GM06990 (cell line): ENCODE measurements at regions not wholly inside any gene's neighbourhood (a gene's known extent, or its start where the extent isn't known, plus 50 kb on each side); places are given as distances from the start of the nearest gene placed in this dataset.

Experiments used
- DNase-seq: peaks from one replicate; pipeline ENCODE4 v3.0.0-alpha.2; 2011; ENCODE audit not compliant: insufficient read length; ENCODE audit errors: extremely low read depth
- H3K27me3 ChIP-seq: replicated peaks from 2 replicates; pipeline ENCODE4 v1.6.0; 2011; ENCODE audit warnings: low read length; ENCODE audit not compliant: control insufficient read depth, insufficient read depth
- H3K36me3 ChIP-seq: 2 replicates; pipeline ENCODE4 v1.5.1; 2011; ENCODE audit warnings: low read length; ENCODE audit not compliant: control insufficient read depth, insufficient read depth
- H3K4me3 ChIP-seq: replicated peaks from 2 replicates; pipeline ENCODE4 v1.5.1; 2011; ENCODE audit warnings: low read depth, mild to moderate bottlenecking, control low read depth, low read length
- TF ChIP-seq, protein P1 (sequence below): IDR thresholded peaks from 2 replicates; pipeline ENCODE4 v1.5.1; 2011; ENCODE audit warnings: low read length, control low read depth, mild to moderate bottlenecking, inconsistent platforms; ENCODE audit not compliant: insufficient read depth, poor library complexity, severe bottlenecking

DNA sequence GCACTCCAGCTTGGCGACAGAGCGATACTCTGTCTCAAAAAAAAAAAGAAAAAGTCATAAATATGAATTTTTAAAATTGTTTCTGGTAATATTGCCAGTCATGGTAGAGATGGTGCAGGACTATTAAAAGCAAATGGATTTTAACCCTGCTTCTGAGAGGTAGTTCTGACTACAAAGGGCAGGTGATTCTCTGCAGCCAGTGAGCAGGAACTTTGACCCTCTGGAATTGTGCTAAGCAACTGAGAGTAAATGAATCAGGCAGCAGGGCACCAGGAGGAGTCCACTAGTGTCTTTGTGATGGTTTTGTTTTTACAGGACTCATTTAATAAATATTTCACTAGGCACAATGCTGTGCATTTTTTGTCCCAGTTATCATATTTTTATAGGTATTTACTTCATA, 781.2 kb downstream of the TLE4 start:
- Histone ChIP-seq H3K36me3 (no peaks in the 10 kb centered on the region), H3K27me3 (no peaks in the 10 kb centered on the region), H3K4me3 (no peak overlapping the region)
- DNase-seq: no peak
- TF ChIP-seq, protein P1, sequence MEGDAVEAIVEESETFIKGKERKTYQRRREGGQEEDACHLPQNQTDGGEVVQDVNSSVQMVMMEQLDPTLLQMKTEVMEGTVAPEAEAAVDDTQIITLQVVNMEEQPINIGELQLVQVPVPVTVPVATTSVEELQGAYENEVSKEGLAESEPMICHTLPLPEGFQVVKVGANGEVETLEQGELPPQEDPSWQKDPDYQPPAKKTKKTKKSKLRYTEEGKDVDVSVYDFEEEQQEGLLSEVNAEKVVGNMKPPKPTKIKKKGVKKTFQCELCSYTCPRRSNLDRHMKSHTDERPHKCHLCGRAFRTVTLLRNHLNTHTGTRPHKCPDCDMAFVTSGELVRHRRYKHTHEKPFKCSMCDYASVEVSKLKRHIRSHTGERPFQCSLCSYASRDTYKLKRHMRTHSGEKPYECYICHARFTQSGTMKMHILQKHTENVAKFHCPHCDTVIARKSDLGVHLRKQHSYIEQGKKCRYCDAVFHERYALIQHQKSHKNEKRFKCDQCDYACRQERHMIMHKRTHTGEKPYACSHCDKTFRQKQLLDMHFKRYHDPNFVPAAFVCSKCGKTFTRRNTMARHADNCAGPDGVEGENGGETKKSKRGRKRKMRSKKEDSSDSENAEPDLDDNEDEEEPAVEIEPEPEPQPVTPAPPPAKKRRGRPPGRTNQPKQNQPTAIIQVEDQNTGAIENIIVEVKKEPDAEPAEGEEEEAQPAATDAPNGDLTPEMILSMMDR: no peak

DNA sequence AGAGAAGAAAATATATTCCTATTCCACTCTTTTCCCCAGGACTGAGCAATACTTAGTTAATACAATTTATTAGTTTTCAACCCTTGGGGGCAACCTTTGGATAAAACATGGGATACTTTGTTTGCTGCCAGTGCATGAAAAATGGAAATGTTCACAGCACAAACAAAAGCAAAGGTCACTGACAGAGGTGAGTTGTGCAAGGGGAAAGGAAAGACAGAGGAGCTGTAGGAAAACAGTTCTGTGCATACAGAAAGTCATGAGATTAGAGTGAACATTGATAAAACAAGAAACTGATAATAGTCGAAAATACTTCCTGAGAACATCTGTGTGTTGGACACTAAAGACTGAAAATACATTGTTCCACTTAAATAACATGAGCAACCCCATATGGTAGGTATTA, 779.8 kb downstream of the TLE4 start:
- Histone ChIP-seq H3K4me3 (no peak overlapping the region), H3K36me3 (no peaks in the 10 kb centered on the region), H3K27me3 (no peaks in the 10 kb centered on the region)
- TF ChIP-seq, protein P1: no peak
- no peak for DNase-seq

DNA sequence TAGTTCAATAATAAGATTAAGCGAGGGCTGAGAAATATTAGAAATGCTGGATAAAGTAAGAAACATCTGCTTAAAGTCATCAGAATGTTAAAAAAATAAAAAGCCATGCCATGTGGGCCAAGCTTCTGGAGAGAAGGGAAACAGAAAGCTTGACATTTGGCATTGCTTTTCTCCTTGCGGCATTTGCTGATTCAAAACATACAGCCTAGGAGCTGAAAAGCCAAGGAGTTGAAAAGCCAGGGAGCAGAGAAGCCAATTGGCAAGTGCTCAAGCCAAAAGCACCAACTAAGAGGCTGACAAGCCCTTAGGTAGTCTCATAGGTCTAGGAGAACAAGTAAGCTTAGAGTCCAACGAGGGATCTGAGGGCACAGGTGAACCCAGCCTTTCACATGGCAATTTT, 754.3 kb downstream of the TLE4 start:
- H3K36me3 ChIP-seq: no peaks in the 10 kb centered on the region
- no peaks in the 10 kb centered on the region for H3K27me3 ChIP-seq
- no peak for DNase-seq
- no peak overlapping the region for H3K4me3 ChIP-seq
- TF ChIP-seq, protein P1: no peak

DNA sequence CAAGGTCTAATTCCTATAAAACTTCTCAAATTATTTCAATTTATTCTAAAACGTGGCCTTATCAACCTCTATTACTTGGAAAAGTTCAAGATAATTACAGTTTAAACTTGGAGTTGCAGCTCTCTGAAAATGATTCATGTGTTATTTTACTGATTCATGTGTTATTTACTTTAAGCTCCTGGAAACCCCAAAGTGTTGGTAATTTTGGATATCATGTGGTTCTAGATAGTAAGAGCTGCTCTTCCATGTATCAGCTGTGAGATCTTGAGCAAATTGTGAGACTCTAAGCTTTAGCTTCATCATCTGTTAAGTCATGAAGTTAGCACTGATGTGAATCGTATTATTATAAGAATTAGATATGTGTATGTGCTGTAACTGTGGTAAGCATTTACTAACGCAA, 749.2 kb downstream of the TLE4 start:
- H3K36me3 ChIP-seq: no peaks in the 10 kb centered on the region
- TF ChIP-seq, protein P1: no peak
- DNase-seq: no peak
- H3K4me3 ChIP-seq: no peak overlapping the region
- H3K27me3 ChIP-seq: no peaks in the 10 kb centered on the region

DNA sequence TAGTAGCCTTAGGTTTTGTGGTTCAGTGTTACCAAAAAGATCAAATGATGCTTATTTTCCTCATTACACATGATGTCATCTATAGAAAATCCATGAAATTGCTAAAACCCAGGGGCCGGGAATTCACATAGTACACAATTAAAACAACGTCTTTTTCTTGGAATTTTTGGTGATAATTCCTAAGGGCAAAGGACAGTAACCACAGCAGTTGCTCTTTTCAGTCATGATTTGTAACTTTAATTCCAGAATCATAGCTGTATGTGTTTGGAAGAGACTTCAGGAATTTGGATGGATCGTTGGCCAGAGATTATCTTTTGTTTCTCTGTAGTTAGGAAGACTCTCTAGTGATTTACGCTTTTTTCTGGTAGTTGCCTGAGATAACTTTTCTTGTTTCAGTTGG, 748.7 kb downstream of the TLE4 start:
- no peaks in the 10 kb centered on the region for H3K36me3 ChIP-seq
- no peak for DNase-seq
- TF ChIP-seq, protein P1: no peak
- H3K27me3 ChIP-seq: no peaks in the 10 kb centered on the region
- no peak overlapping the region for H3K4me3 ChIP-seq

DNA sequence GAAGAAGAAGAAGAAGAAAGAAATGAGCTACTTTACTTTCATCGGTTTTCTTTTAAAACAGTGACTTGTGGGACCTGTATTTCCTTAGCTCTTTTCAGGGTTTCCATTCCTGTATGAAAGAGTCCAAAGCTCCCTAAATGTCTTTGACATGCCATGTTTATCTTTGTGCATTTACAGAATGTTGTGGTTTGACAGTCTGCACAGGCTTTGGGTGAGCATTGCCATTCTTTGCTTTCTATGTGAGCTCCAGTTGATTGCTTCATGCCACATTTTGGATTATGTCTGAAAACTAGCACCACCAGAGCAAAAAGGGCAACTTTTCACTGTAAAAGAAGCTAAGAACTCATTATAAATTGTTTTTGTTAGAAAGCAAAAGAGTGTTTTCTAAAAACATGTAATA, 733.4 kb downstream of the TLE4 start:
- no peak overlapping the region for H3K4me3 ChIP-seq
- H3K27me3 ChIP-seq: no peaks in the 10 kb centered on the region
- no peaks in the 10 kb centered on the region for H3K36me3 ChIP-seq
- DNase-seq: no peak
- TF ChIP-seq, protein P1: no peak
